Vagina (tissue), 2 donors: ENCODE measurements at regions not wholly inside any gene's neighbourhood (a gene's known extent, or its start where the extent isn't known, plus 50 kb on each side); places are given as distances from the start of the nearest gene placed in this dataset.
"Not testable (repeated sequence)": the region's sequence is repeated elsewhere in the genome, so short reads cannot be mapped to it uniquely, and the experiment has no call there.

ENCODE experiments used
- DNase-seq, 2 donors: peaks; one replicate each; pipeline ENCODE4 v3.0.0-alpha.2; 2017; ENCODE audit errors: extremely low spot score in 2 of 2
- H3K27ac ChIP-seq: fragments of 200-600 bp; sonication (generic); one replicate; pipeline ENCODE4 v1.5.1; 2019
- H3K27me3 ChIP-seq: fragments of 200-600 bp; sonication (generic); one replicate; pipeline ENCODE4 v1.5.1; 2019
- H3K36me3 ChIP-seq, 2 donors: fragments of 200-600 bp; sonication (generic); one replicate each; pipeline ENCODE4 v1.5.1; 2017 to 2019
- H3K4me1 ChIP-seq: fragments of 200-600 bp; sonication (generic); one replicate; pipeline ENCODE4 v1.5.1; 2019
- H3K4me3 ChIP-seq, 2 donors: fragments of 200-600 bp; sonication (generic); 1 replicate in 1 of 2; 2 replicates in 1 of 2; pipeline ENCODE4 v1.5.1; 2016 to 2019
- H3K9me3 ChIP-seq: fragments of 200-600 bp; sonication (generic); one replicate; pipeline ENCODE4 v1.5.1; 2019
- CTCF ChIP-seq, 3 experiments: fragments of 450-650 bp in 2 of 3; fragments of 200-600 bp in 1 of 3; sonication (generic) in 1 of 3; IDR thresholded peaks; one replicate each; pipeline ENCODE4 v1.5.1; 2017 to 2019; ENCODE audit warnings: antibody characterized with exemption in 3 of 3, mild to moderate bottlenecking in 2 of 3, moderate library complexity in 2 of 3
- POLR2A ChIP-seq, 2 donors: fragments of 450-650 bp; IDR thresholded peaks; one replicate each; pipeline ENCODE4 v1.6.1; 2017; ENCODE audit warnings: antibody characterized with exemption in 2 of 2, mild to moderate bottlenecking in 2 of 2, moderate library complexity in 2 of 2
- POLR2AphosphoS5 ChIP-seq, 2 donors: sonication (generic); formaldehyde crosslinking; IDR thresholded peaks; one replicate each; pipeline ENCODE4 v1.9.0; 2017; ENCODE audit warnings: antibody characterized with exemption in 2 of 2, mild to moderate bottlenecking in 2 of 2, low read depth in 1 of 2; ENCODE audit not compliant: insufficient read depth in 1 of 2
- intact Hi-C: fragments of 100-400 bp; cut with DNase I; formaldehyde crosslinking; loops from one replicate; pipeline ENCODE4 v1.15.1; 2023

GRCh38 chr9:39582677-39583412, 227.4 kb downstream of the SPATA31A1 start:
- H3K27ac ChIP-seq, intact Hi-C loops, DNase-seq, H3K4me1 ChIP-seq, H3K4me3 ChIP-seq, H3K9me3 ChIP-seq, H3K36me3 ChIP-seq, H3K27me3 ChIP-seq: not testable (repeated sequence)

GRCh38 chr9:39583413-39583747, 227.9 kb downstream of the SPATA31A1 start:
- H3K27ac ChIP-seq, intact Hi-C loops, H3K36me3 ChIP-seq, H3K9me3 ChIP-seq, H3K4me3 ChIP-seq, H3K27me3 ChIP-seq, H3K4me1 ChIP-seq, DNase-seq: not testable (repeated sequence)

- intact Hi-C loops, result not testable (repeated sequence)
Observed at GRCh38 chr9:39585233-39585632, 229.8 kb downstream of the SPATA31A1 start.

GRCh38 chr9:39587844-39588499, 232.5 kb downstream of the SPATA31A1 start:
- Histone ChIP-seq H3K9me3 (no peaks in the 10 kb centered on the region), H3K27me3 (no peaks in the 10 kb centered on the region), H3K4me1 (no peaks in the 10 kb centered on the region), H3K4me3 (no peak overlapping the region), H3K27ac (no peak overlapping the region), H3K36me3 (no peaks in the 10 kb centered on the region)
- peak; percentile 82 to 96 for DNase-seq
- TF ChIP-seq POLR2A (IDR thresholded peaks at IDR 0.05) (no peak), CTCF (IDR thresholded peaks at IDR 0.05) (no peak), POLR2AphosphoS5 (IDR thresholded peaks at IDR 0.05; ENCODE audit: insufficient read depth in 1 of 2, low read depth in 1 of 2) (no peak)
- intact Hi-C loops, result no loop called here

More at GRCh38 chr9:39585233-39585632, 229.8 kb downstream of the SPATA31A1 start:
- not testable (repeated sequence) for H3K9me3 ChIP-seq, H3K27ac ChIP-seq, H3K4me1 ChIP-seq, H3K27me3 ChIP-seq, H3K36me3 ChIP-seq, H3K4me3 ChIP-seq
- DNase-seq, result peak in 1 of 2 donors; percentile 64

- intact Hi-C loops, result no loop called here
Observed at GRCh38 chr9:39588500-39589137, 233.2 kb downstream of the SPATA31A1 start.

GRCh38 chr9:39604089-39604488, 248.6 kb downstream of the SPATA31A1 start:
- intact Hi-C loops, DNase-seq, H3K4me3 ChIP-seq, H3K4me1 ChIP-seq, H3K27ac ChIP-seq, H3K27me3 ChIP-seq, H3K36me3 ChIP-seq, H3K9me3 ChIP-seq: not testable (repeated sequence)

More at GRCh38 chr9:39588500-39589137, 233.2 kb downstream of the SPATA31A1 start:
- peak; percentile 83 to 91 for DNase-seq
- TF ChIP-seq CTCF (IDR thresholded peaks at IDR 0.05) (no peak), POLR2A (IDR thresholded peaks at IDR 0.05) (no peak), POLR2AphosphoS5 (IDR thresholded peaks at IDR 0.05; ENCODE audit: insufficient read depth in 1 of 2, low read depth in 1 of 2) (no peak)
- Histone ChIP-seq H3K27ac (no peak overlapping the region), H3K4me1 (no peaks in the 10 kb centered on the region), H3K9me3 (no peaks in the 10 kb centered on the region), H3K27me3 (no peaks in the 10 kb centered on the region), H3K4me3 (no peak overlapping the region), H3K36me3 (no peaks in the 10 kb centered on the region)

GRCh38 chr9:39611449-39612231, 256.2 kb downstream of the SPATA31A1 start:
- H3K4me3 ChIP-seq, H3K27me3 ChIP-seq, intact Hi-C loops, H3K27ac ChIP-seq, H3K36me3 ChIP-seq, H3K9me3 ChIP-seq, DNase-seq, H3K4me1 ChIP-seq: not testable (repeated sequence)

- H3K9me3 ChIP-seq, H3K4me1 ChIP-seq, H3K4me3 ChIP-seq, intact Hi-C loops, DNase-seq, H3K27ac ChIP-seq, H3K27me3 ChIP-seq, H3K36me3 ChIP-seq: not testable (repeated sequence)
Observed at GRCh38 chr9:39616480-39616879, 261.0 kb downstream of the SPATA31A1 start.

- intact Hi-C loops, H3K36me3 ChIP-seq, H3K27me3 ChIP-seq, H3K4me1 ChIP-seq, H3K9me3 ChIP-seq, H3K4me3 ChIP-seq, DNase-seq, H3K27ac ChIP-seq: not testable (repeated sequence)
Observed at GRCh38 chr9:39624048-39624447, 268.6 kb downstream of the SPATA31A1 start.

- H3K27me3 ChIP-seq, H3K36me3 ChIP-seq, H3K9me3 ChIP-seq, DNase-seq, H3K4me1 ChIP-seq, H3K4me3 ChIP-seq, intact Hi-C loops, H3K27ac ChIP-seq: not testable (repeated sequence)
Observed at GRCh38 chr9:39632071-39632470, 276.6 kb downstream of the SPATA31A1 start.
